GM12865 (cell line): ENCODE measurements at regions not wholly inside any gene's neighbourhood (a gene's known extent, or its start where the extent isn't known, plus 50 kb on each side); places are given as distances from the start of the nearest gene placed in this dataset.
"Not testable (repeated sequence)": the region's sequence is repeated elsewhere in the genome, so short reads cannot be mapped to it uniquely, and the experiment has no call there.

Experiments
- DNase-seq: peaks from one replicate; pipeline ENCODE4 v3.0.0; 2010; ENCODE audit warnings: low read depth
- H3K4me3 ChIP-seq: 2 replicates; pipeline ENCODE4 v1.5.1; 2011; ENCODE audit warnings: mild to moderate bottlenecking, low read depth, low read length, control low read depth
- TF ChIP-seq, protein P1 (sequence below): IDR thresholded peaks from 2 replicates; pipeline ENCODE4 v1.5.1; 2011; ENCODE audit warnings: low read length, control low read depth, low read depth, inconsistent platforms; ENCODE audit not compliant: insufficient read depth; ENCODE audit errors: missing control alignments

DNA sequence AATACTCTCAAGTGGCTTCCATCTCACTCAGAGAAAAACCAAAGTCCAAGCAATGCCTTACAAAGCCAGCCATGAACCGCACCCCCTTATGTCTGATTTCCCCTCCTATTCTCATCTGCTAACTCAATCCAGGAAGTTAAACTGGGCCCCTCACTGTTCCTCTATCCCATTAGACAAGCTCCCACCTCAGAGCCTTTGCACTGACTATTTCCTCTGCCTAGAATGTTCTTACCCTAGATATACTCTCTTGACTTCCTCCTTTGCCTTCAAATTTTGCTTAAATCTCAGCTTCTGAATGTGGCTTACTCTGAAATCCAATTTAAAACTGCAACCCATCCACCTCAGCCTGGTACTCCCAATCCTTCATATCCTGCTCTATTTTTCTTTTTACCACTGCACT lies 257.0 kb upstream of the USP15 start:
- TF ChIP-seq, protein P1, sequence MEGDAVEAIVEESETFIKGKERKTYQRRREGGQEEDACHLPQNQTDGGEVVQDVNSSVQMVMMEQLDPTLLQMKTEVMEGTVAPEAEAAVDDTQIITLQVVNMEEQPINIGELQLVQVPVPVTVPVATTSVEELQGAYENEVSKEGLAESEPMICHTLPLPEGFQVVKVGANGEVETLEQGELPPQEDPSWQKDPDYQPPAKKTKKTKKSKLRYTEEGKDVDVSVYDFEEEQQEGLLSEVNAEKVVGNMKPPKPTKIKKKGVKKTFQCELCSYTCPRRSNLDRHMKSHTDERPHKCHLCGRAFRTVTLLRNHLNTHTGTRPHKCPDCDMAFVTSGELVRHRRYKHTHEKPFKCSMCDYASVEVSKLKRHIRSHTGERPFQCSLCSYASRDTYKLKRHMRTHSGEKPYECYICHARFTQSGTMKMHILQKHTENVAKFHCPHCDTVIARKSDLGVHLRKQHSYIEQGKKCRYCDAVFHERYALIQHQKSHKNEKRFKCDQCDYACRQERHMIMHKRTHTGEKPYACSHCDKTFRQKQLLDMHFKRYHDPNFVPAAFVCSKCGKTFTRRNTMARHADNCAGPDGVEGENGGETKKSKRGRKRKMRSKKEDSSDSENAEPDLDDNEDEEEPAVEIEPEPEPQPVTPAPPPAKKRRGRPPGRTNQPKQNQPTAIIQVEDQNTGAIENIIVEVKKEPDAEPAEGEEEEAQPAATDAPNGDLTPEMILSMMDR: no peak
- H3K4me3 ChIP-seq: no peak overlapping the region
- no peak for DNase-seq

DNA sequence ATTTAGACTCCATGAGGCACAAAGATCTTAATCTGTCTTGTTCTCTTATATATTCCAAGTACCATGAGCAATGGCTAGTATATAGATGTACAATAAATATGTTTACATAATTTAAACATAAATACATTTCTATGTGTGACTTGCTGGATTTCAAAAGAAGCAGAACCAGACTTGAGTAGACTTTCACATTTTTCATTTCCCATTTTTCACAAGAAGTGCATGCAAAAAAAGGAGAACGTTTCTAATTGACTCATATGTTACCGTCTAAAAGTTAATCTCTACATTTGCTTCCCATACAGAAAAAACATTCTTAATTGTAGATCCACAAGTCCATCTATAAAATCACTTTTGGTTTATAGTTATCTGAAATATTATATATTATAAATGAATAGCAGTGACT lies 256.5 kb upstream of the USP15 start:
- no peak overlapping the region for H3K4me3 ChIP-seq
- DNase-seq: no peak
- TF ChIP-seq, protein P1: no peak

DNA sequence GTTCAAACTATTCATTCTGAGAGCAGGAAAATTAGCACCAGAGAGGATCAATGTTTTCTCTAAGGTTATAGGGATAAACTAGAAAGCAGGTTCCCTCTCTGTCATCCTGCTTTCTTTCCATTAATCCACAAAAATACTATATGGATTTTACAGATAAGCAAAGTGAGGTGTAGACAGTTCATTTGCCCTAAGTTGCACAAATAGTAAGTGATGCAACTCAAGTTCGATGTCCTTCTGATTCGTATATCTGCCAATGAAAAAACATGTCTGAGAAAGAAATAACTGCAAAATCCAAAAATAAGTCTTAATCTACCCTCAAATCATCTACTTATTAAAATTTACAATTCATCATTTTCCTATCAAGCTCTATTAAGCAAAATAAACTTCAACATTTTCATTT lies 254.6 kb upstream of the USP15 start:
- TF ChIP-seq, protein P1: no peak
- H3K4me3 ChIP-seq: no peak overlapping the region
- DNase-seq: no peak

DNA sequence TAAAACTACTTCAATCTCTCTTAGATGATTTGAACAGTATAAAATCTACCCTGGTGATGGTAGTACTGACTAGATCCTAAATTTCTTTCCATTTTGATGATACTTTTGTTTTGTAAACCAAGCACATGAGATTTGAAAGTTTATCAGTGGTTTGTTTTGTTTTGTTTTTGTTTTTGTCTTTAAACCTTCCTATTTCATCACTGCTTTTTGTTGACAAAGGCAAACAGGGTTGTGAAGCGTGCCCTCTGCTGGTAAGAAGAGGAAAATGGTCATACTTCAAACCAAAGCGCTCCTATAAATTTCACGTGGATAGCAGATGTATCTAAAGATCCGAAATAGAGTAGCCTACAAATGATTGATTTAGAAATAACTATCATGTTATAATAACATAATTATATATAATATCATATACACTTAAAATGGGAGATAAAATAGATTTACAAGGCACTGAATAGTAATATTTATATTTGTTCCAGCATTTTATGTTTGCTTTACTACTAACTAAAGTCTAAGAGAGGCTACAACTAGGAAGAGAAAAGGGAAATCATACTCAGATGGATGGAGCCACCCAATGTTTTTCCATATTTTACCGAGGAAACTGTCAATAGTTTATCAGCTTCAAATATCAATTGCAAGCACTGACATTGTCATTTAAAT lies 254.0 kb upstream of the USP15 start:
- DNase-seq: peak; percentile 50
- TF ChIP-seq, protein P1: peak; percentile 70
- H3K4me3 ChIP-seq: no peak overlapping the region

DNA sequence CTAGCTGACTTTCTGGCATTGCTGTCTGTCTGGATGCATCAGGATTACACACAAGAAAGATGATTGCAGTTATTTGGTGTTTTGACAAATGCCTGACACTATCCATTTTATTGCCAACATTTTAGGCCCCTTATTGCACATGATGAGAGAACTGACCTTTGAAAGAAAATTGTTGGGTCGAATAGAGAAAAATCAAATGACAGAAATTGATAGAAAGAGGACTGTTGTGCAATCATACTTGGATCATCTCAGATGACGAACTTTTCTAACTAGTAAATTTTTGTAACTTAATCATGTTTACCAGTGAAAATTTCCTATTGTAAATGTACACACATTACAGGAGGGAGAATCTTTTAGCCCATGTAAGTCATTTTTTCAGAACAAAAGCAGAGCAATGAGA lies 251.5 kb upstream of the USP15 start:
- no peak overlapping the region for H3K4me3 ChIP-seq
- TF ChIP-seq, protein P1: no peak
- no peak for DNase-seq

DNA sequence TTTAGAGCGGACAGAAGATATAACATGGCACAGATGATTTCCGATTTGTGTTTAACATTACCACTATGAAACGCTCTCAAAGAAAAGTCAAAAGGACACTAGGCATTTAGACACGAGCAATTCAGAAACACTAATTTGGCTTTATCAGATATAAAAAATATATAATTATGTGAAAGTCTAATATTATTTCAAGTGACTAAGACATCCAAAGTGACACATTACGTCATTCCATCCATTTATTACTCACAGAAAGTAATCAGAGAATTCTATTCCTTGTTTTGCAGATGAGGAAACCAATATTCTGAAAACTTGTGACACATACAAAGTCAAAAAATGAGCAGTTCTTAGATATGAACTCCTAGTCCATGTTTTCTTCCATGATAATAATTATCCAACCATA lies 250.8 kb upstream of the USP15 start:
- no peak overlapping the region for H3K4me3 ChIP-seq
- DNase-seq: no peak
- TF ChIP-seq, protein P1: no peak

DNA sequence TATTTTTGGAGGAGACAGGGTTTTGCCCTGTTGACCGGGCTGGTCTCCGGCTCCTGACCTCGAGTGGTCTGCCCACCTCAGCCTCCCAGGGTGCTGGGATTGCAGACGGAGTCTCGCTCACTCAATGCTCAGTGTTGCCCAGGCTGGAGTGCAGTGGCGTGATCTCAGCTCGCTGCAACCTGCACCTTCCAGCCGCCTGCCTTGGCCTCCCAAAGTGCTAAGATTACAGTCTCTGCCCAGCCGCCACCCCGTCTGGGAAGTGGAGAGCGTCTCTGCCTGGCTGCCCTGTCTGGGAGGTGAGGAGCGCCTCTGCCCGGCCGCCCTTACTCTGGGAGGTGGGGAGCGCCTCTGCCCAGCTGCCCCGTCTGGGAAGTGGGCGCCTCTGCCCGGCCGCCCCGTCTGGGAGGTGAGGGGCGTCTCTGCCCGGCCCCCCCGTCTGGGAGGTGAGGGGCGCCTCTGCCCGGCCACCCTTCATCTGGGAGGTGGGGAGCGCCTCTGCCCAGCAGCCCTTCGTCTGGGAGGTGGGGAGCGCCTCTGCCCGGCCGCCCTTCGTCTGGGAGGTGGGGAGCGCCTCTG lies 249.8 kb upstream of the USP15 start:
- not testable (repeated sequence) for DNase-seq, H3K4me3 ChIP-seq

DNA sequence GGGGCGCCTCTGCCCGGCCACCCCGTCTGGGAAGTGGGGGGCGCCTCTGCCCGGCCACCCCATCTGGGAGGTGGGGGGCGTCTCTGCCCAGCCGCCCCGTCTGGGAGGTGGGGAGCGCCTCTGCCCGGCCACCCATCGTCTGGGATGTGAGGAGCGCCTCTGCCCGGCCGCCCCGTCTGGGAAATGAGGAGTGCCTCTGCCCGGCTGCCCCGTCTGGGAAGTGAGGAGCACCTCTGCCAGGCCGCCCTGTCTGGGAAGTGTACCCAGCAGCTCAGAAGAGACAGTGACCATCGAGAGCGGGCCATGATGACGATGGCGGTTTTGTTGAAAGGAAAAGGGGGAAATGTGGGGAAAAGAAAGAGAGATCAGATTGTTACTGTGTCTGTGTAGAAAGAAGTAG lies 249.2 kb upstream of the USP15 start:
- not testable (repeated sequence) for H3K4me3 ChIP-seq, DNase-seq
